ENCODE measurements at regions not wholly inside any gene's neighbourhood (a gene's known extent, or its start where the extent isn't known, plus 50 kb on each side); places are given as distances from the start of the nearest gene placed in this dataset.

DNA sequence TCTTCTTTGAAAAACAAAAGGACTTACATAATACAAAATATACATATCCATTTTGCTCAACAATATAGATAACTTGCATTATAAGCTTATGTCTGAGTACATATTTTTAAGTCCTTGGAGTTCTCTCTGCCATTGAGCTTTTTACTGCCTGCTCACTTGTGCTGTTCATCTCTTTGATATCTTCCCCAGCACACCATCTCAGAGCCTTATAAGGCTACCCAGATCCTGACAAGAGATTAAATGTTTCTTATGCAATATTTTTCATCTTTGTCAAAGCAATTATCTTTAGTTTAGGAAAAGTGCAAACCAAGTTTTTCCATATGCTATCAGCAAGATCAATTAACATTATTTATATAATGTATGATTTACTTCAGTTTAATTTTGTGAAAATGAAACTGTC is 60.7 kb upstream of the ITGA1 start:
- DNase-seq (ENCODE audit: low spot score): no peak

GRCh38 chr5:52727576-52727975 is 60.1 kb upstream of the ITGA1 start:
- no peak for DNase-seq (ENCODE audit: low spot score)

- no peak for DNase-seq (ENCODE audit: low spot score)
These were observed 59.5 kb upstream of the ITGA1 start for GRCh38 chr5:52728224-52728623.

DNA sequence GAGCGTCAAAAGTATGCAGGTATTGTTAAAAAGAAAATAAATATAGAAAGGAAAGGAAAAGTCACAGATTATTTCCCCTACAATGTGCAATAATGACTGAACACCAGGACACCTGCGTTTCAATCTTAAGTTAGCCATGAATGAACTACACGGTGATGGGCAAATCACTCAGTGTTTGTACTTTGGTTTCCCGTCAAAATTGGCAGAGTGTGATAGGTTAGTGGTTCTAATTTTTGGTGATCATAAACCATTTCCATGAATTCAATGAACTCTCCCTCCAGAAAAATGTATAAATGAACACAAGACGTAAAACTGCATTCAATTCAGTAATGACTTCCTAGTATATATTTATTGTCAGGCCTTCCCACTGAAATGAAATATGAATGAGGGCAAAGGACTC is 59.0 kb upstream of the ITGA1 start:
- no peak for DNase-seq (ENCODE audit: low spot score)

DNA sequence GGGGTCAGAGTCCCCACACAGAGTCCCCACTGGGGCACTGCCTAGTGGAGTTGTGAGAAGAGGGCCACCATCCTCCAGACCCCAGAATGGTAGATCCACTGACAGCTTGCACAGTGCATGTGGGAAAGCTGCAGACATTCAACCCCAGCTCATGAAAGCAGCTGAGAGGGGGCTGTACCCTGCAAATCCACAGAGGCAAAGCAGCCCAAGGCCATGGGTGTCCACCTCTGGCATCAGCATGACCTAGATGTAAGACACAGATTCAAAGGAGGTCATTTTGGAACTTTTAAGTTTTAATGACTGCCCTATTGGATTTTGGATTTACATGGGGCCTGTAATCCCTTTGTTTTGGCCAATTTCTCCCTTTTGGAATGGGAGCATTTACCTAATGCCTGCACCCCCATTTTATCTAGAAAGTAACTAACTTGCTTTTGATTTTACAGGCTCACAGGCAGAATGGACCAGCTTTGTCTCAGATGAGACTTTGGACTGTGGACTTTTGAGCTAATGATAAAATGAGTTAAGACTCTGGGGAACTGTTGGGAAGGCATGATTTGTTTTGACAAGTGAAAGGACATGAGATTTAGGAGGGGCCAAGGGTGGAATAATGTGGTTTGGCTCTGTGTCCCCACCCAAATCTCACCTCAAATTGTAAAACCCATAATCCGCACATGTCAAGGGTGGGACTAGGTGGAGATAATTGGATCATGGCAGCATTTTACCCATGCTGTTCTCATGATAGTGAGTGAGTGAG is 56.3 kb upstream of the ITGA1 start:
- no peak for DNase-seq (ENCODE audit: low spot score)

DNA sequence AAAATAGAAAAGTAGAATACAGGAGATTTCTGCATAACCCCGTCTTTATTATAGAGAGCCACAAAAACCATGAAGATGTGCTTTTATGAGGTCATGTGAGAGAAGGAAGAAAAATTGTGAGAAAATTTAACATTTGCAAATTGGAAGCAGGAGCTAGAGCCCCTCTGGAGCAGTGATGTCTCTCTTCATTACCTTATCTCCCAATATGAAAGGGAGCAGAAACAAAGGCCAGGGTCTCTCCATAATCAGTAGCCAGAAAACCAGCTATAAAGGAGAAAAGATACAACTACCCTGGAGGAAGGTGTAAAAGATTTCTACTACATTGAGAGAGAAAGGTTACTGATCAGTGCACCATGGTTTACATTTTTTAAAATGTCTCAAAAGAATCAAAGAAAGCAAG is 53.2 kb upstream of the ITGA1 start:
- no peak for DNase-seq (ENCODE audit: low spot score)

GRCh38 chr5:52735139-52735538 is 52.6 kb upstream of the ITGA1 start:
- no peak for DNase-seq (ENCODE audit: low spot score)
